ENCODE measurements at regions not wholly inside any gene's neighbourhood (a gene's known extent, or its start where the extent isn't known, plus 50 kb on each side); places are given as distances from the start of the nearest gene placed in this dataset.

GRCh38 chr11:116602637-116602942 lies 170.2 kb downstream of the BUD13 start:
- no peak overlapping the region for H3K27ac ChIP-seq (ENCODE audit: extremely low read length, insufficient read depth, low read length)
- FAIRE-seq (no peak), ATAC-seq (no peak), DNase-seq (ENCODE audit: low spot score) (no peak)
- H4K20me1 ChIP-seq (ENCODE audit: insufficient read depth, low read length), result no peaks in the 10 kb centered on the region
- no peaks in the 10 kb centered on the region for H3K36me3 ChIP-seq (replicated peaks in 1 of 2; ENCODE audit: control insufficient read depth in 1 of 2, insufficient read depth in 2 of 2, low read length in 2 of 2)
- no peaks in the 10 kb centered on the region for H3K9me3 ChIP-seq (ENCODE audit: low read length)
- no peak overlapping the region for H2AFZ ChIP-seq (ENCODE audit: low read length)
- H3K4me2 ChIP-seq (ENCODE audit: low read depth, low read length), result no peak overlapping the region
- no peaks in the 10 kb centered on the region for H3K79me2 ChIP-seq (ENCODE audit: insufficient read depth, low read length)
- H3K4me3 ChIP-seq (replicated peaks in 1 of 3; ENCODE audit: insufficient read depth in 1 of 3, low read depth in 2 of 3, low read length in 3 of 3), result no peak overlapping the region
- CTCF ChIA-PET (ENCODE audit: low intra/inter-chr PET ratio, low total read pairs), result no interaction called here
- no peaks in the 10 kb centered on the region for H3K27me3 ChIP-seq (ENCODE audit: control insufficient read depth in 1 of 2, insufficient read depth in 2 of 2, low read length in 2 of 2)
- no TSS peak for BruUV-seq (replicated peaks)
- WGBS (ENCODE audit: low lambda C conversion rate), result 56% methylated on average over 2 of the region's 3 CpGs
- intact Hi-C loops (cut with micrococcal nuclease; ENCODE audit: unreplicated experiment) (no loop called here), in situ Hi-C loops (cut with HindIII; ENCODE audit: extremely low pct_ligation_motif_present, low pct_unique_long_range_greater_than_20kb) (no loop called here)
- H3K4me1 ChIP-seq (ENCODE audit: insufficient read depth, low read length), result no peaks in the 10 kb centered on the region
- no peak for TF ChIP-seq MLLT10 (CRISPR knock-in tag; IDR thresholded peaks at IDR 0.05)
- TF ChIP-seq NCOR1 (IDR thresholded peaks at IDR 0.05; ENCODE audit: borderline replicate concordance, low read length), result no peak
- no peak for TF ChIP-seq ZBTB14 (CRISPR knock-in tag; IDR thresholded peaks at IDR 0.05)
- POLR2A ChIA-PET, result no interaction called here
- no peak overlapping the region for H3K9ac ChIP-seq (ENCODE audit: insufficient read depth, low read depth, low read length)

- intact Hi-C loops (cut with micrococcal nuclease; ENCODE audit: unreplicated experiment), result no loop called here
- no peaks in the 10 kb centered on the region for H3K4me1 ChIP-seq (ENCODE audit: insufficient read depth, low read length)
- no peaks in the 10 kb centered on the region for H3K27me3 ChIP-seq (ENCODE audit: control insufficient read depth in 1 of 2, insufficient read depth in 2 of 2, low read length in 2 of 2)
- ATAC-seq (no peak), FAIRE-seq (no peak), DNase-seq (ENCODE audit: low spot score) (no peak)
- in situ Hi-C loops (cut with HindIII; ENCODE audit: extremely low pct_ligation_motif_present, low pct_unique_long_range_greater_than_20kb), result no loop called here
- 58% methylated on average over 11 of the region's 11 CpGs for WGBS (ENCODE audit: low lambda C conversion rate)
- H3K27ac ChIP-seq (ENCODE audit: extremely low read length, insufficient read depth, low read length), result no peak overlapping the region
- no peak overlapping the region for H3K4me3 ChIP-seq (replicated peaks in 1 of 3; ENCODE audit: insufficient read depth in 1 of 3, low read depth in 2 of 3, low read length in 3 of 3)
- no peaks in the 10 kb centered on the region for H4K20me1 ChIP-seq (ENCODE audit: insufficient read depth, low read length)
- CTCF ChIA-PET (ENCODE audit: low intra/inter-chr PET ratio, low total read pairs), result no interaction called here
- POLR2A ChIA-PET, result no interaction called here
- no peak overlapping the region for H3K9ac ChIP-seq (ENCODE audit: insufficient read depth, low read depth, low read length)
- H2AFZ ChIP-seq (ENCODE audit: low read length), result no peak overlapping the region
- 0 out of 4 replicates have a peak, but pooled peaks of 1 of the 2 experiments have one; percentile 1 for TF ChIP-seq MAFK (conservative IDR thresholded peaks at IDR 0.05 in 1 of 2, IDR thresholded peaks at IDR 0.05 in 1 of 2; ENCODE audit: low read length in 2 of 2)
- peak; percentile 62; the same call in 1 of the 2 replicates for TF ChIP-seq NFE2L2 (IDR thresholded peaks at IDR 0.05; ENCODE audit: low read length)
- TF ChIP-seq GLI4 (CRISPR knock-in tag; IDR thresholded peaks at IDR 0.05; ENCODE audit: borderline replicate concordance), result no peak
- no TSS peak for BruUV-seq (replicated peaks)
- no peak overlapping the region for H3K4me2 ChIP-seq (ENCODE audit: low read depth, low read length)
- H3K36me3 ChIP-seq (replicated peaks in 1 of 2; ENCODE audit: control insufficient read depth in 1 of 2, insufficient read depth in 2 of 2, low read length in 2 of 2), result no peaks in the 10 kb centered on the region
- no peaks in the 10 kb centered on the region for H3K9me3 ChIP-seq (ENCODE audit: low read length)
- no peaks in the 10 kb centered on the region for H3K79me2 ChIP-seq (ENCODE audit: insufficient read depth, low read length)
These were observed 170.8 kb downstream of the BUD13 start for GRCh38 chr11:116601814-116602636.

Measured in HepG2 (cell line).